ENCODE measurements at regions not wholly inside any gene's neighbourhood (a gene's known extent, or its start where the extent isn't known, plus 50 kb on each side); places are given as distances from the start of the nearest gene placed in this dataset.

DNA sequence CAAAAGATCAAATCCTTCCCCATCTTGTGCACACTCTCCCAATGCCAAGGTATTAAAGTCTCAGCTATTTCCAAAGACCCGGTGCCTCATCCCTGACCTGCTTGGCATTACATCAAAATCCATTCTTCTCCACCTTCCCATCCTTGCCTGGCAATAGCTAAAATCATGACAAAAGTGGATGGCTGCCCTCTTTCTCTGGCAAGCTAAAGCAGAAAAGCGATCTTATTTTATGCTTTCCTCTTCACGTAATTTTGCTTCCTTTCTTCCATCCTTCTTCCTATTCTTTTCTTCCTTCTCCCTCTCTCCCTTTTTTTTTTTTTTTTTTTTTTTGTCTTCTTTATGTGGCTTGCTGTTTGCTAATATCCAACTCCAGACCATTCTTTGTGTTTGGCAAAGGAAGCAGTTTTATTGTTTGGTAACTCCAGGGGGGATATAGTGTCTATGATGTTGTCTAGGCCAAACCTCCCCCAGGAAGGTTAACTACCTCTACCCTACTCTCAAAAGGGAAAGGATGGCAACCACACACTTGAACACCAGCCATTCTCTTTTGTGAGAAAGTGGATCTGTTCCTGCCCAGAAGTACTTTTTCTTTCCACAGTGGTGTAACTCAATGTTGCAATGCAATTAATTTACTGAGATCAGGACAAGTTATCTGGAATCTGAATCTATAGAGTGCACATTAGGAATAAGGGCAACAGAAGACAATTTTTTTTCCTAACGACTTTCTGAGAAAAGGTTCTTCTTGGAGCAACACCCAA, 120.9 kb upstream of the TMEM161B start:
- Histone ChIP-seq H3K9ac (ENCODE audit: low read depth, low read length) (peak overlapping the region; percentile 55), H3K9me3 (ENCODE audit: control insufficient read depth, insufficient read depth, low read length) (no peaks in the 10 kb centered on the region), H3K4me1 (ENCODE audit: control insufficient read depth, insufficient read depth, low read length) (peaks cover 75% of the 10 kb centered on the region), H3K27ac (ENCODE audit: low read depth, low read length) (peak overlapping the region; percentile 76), H3K27me3 (ENCODE audit: control insufficient read depth, insufficient read depth, low read length) (no peaks in the 10 kb centered on the region), H3K36me3 (ENCODE audit: control insufficient read depth, insufficient read depth, low read length) (no peaks in the 10 kb centered on the region), H3K4me3 (ENCODE audit: low read depth, low read length) (no peak overlapping the region)

GRCh38 chr5:88388476-88389337, 120.1 kb upstream of the TMEM161B start:
- H3K9me3 ChIP-seq (ENCODE audit: control insufficient read depth, insufficient read depth, low read length), result no peaks in the 10 kb centered on the region
- peak overlapping the region; percentile 76 for H3K27ac ChIP-seq (ENCODE audit: low read depth, low read length)
- peak overlapping the region; percentile 55 for H3K9ac ChIP-seq (ENCODE audit: low read depth, low read length)
- no peaks in the 10 kb centered on the region for H3K36me3 ChIP-seq (ENCODE audit: control insufficient read depth, insufficient read depth, low read length)
- H3K27me3 ChIP-seq (ENCODE audit: control insufficient read depth, insufficient read depth, low read length), result no peaks in the 10 kb centered on the region
- peak overlapping the region; percentile 18; the same call in 1 of the 2 replicates for H3K4me3 ChIP-seq (ENCODE audit: low read depth, low read length)
- peaks cover 66% of the 10 kb centered on the region for H3K4me1 ChIP-seq (ENCODE audit: control insufficient read depth, insufficient read depth, low read length)

DNA sequence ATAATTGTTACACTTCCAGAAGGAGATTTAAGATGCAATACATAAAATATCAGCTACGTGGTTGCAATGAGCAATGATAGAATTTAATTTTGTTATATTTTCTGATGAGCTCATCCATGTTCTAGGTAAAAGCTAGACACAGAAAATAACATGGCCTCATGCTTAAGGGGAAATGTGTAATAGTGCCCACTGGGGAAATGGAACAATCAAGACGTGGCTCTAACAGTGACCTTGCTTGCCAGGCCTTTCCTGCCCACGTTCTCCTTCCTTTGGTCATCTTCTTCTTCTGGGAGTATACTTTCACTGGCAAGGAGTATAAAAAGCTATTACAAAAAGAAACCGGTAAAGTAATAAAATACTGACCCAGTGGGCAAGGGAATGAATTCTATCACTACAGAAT, 116.2 kb upstream of the TMEM161B start:
- no peaks in the 10 kb centered on the region for H3K27me3 ChIP-seq (ENCODE audit: control insufficient read depth, insufficient read depth, low read length)
- no peak overlapping the region for H3K4me3 ChIP-seq (ENCODE audit: low read depth, low read length)
- no peak overlapping the region for H3K27ac ChIP-seq (ENCODE audit: low read depth, low read length)
- H3K9me3 ChIP-seq (ENCODE audit: control insufficient read depth, insufficient read depth, low read length), result no peaks in the 10 kb centered on the region
- peaks cover 33% of the 10 kb centered on the region for H3K4me1 ChIP-seq (ENCODE audit: control insufficient read depth, insufficient read depth, low read length)
- no peak overlapping the region for H3K9ac ChIP-seq (ENCODE audit: low read depth, low read length)
- no peaks in the 10 kb centered on the region for H3K36me3 ChIP-seq (ENCODE audit: control insufficient read depth, insufficient read depth, low read length)

DNA sequence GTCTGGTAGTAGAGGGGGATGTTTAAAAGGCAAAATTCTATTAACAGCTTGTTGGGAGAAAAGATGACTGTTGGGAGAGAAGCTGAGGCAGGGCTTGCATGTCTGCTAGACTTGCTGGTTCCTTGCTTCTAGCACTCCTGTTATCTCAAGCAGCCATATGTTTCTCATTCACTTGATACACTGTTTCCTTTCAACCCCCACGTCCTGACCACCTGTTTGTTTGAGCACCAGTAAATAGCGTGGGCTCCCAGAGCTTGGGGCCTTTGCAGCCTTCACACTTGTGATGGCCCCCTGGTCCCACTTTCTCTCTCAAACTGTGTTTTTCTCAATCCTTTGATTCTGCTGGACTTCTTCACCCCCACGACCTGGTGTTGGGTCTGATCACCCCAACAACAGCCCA, 111.7 kb upstream of the TMEM161B start:
- H3K27ac ChIP-seq (ENCODE audit: low read depth, low read length), result no peak overlapping the region
- no peaks in the 10 kb centered on the region for H3K9me3 ChIP-seq (ENCODE audit: control insufficient read depth, insufficient read depth, low read length)
- no peaks in the 10 kb centered on the region for H3K27me3 ChIP-seq (ENCODE audit: control insufficient read depth, insufficient read depth, low read length)
- no peak overlapping the region for H3K4me3 ChIP-seq (ENCODE audit: low read depth, low read length)
- H3K9ac ChIP-seq (ENCODE audit: low read depth, low read length), result no peak overlapping the region
- no peaks in the 10 kb centered on the region for H3K36me3 ChIP-seq (ENCODE audit: control insufficient read depth, insufficient read depth, low read length)
- no peaks in the 10 kb centered on the region for H3K4me1 ChIP-seq (ENCODE audit: control insufficient read depth, insufficient read depth, low read length)

DNA sequence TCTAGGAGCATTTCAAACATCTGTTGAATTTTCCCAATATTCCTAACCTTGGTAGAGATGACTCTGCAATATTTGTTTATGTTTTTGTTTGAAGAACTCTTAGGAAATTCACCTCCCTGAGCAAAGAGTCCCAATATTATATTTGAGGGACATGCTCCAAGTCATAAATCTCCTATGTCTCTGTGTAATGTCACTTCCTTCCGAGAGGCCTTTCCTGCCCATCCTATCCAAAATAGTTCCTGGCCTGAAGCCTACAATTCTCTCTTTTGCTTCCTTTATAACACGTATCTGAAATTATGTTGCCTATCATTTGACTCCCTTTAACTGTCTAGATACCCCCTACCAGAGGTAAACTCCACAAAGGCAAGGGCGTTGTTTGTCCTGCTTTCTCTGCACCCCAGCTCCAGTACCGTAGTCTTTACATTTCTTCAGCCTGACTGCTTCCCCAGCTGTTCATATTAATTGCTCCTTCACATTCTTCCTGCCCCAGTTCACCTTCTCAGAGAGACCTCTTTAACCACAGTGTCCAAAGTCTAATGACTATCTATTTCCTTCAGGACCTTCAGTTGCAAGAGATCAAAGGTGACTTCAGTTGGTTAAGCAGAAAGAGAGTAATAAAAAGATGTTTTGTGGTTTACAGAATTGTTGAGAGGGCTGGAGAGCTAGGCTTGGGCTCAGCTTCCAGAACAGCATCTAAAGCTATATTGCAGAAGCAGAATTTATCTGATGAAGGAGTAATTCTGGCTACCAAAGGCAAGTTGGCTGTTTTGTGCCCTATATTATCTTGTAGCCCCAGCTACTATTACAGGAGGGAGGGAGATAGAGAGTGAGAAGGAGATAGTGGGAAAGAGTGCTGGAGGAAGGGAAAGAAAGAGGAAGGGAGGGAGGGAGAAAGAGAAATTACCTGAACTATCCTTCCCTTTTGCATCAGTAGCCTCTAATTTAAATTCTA, 109.3 kb upstream of the TMEM161B start:
- H3K9me3 ChIP-seq (ENCODE audit: control insufficient read depth, insufficient read depth, low read length), result no peaks in the 10 kb centered on the region

GRCh38 chr5:88377240-88377639, 108.6 kb upstream of the TMEM161B start:
- Histone ChIP-seq H3K9me3 (ENCODE audit: control insufficient read depth, insufficient read depth, low read length) (no peaks in the 10 kb centered on the region), H3K4me1 (ENCODE audit: control insufficient read depth, insufficient read depth, low read length) (no peaks in the 10 kb centered on the region), H3K27ac (ENCODE audit: low read depth, low read length) (no peak overlapping the region), H3K4me3 (ENCODE audit: low read depth, low read length) (no peak overlapping the region), H3K36me3 (ENCODE audit: control insufficient read depth, insufficient read depth, low read length) (no peaks in the 10 kb centered on the region), H3K27me3 (ENCODE audit: control insufficient read depth, insufficient read depth, low read length) (no peaks in the 10 kb centered on the region), H3K9ac (ENCODE audit: low read depth, low read length) (no peak overlapping the region)

More for the DNA sequence above, 109.3 kb upstream of the TMEM161B start:
- Histone ChIP-seq H3K36me3 (ENCODE audit: control insufficient read depth, insufficient read depth, low read length) (no peaks in the 10 kb centered on the region), H3K27ac (ENCODE audit: low read depth, low read length) (no peak overlapping the region), H3K4me3 (ENCODE audit: low read depth, low read length) (no peak overlapping the region), H3K27me3 (ENCODE audit: control insufficient read depth, insufficient read depth, low read length) (no peaks in the 10 kb centered on the region), H3K9ac (ENCODE audit: low read depth, low read length) (no peak overlapping the region), H3K4me1 (ENCODE audit: control insufficient read depth, insufficient read depth, low read length) (no peaks in the 10 kb centered on the region)

DNA sequence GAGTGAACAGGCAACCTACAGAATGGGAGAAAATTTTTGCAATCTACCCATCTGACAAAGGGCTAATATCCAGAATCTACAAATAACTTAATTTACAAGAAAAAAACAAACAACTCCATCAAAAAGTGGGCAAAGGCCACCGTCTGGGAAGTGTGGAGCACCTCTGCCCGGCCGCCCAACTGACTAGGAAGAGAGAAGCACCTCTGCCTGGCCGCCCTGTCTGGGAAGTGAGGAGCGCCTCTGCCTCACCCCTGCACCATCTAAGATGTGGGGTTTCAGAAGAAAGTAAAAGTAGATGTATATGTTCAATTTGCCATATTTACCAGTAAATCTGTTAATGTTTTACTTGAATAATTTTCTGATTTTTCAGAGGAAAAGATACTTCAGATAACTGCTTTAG, 108.1 kb upstream of the TMEM161B start:
- Histone ChIP-seq H3K4me3 (ENCODE audit: low read depth, low read length) (no peak overlapping the region), H3K9ac (ENCODE audit: low read depth, low read length) (no peak overlapping the region), H3K36me3 (ENCODE audit: control insufficient read depth, insufficient read depth, low read length) (no peaks in the 10 kb centered on the region), H3K27me3 (ENCODE audit: control insufficient read depth, insufficient read depth, low read length) (no peaks in the 10 kb centered on the region), H3K4me1 (ENCODE audit: control insufficient read depth, insufficient read depth, low read length) (no peaks in the 10 kb centered on the region), H3K9me3 (ENCODE audit: control insufficient read depth, insufficient read depth, low read length) (no peaks in the 10 kb centered on the region), H3K27ac (ENCODE audit: low read depth, low read length) (no peak overlapping the region)

- Histone ChIP-seq H3K27me3 (ENCODE audit: control insufficient read depth, insufficient read depth, low read length) (no peaks in the 10 kb centered on the region), H3K9ac (ENCODE audit: low read depth, low read length) (no peak overlapping the region), H3K9me3 (ENCODE audit: control insufficient read depth, insufficient read depth, low read length) (no peaks in the 10 kb centered on the region), H3K27ac (ENCODE audit: low read depth, low read length) (no peak overlapping the region), H3K4me3 (ENCODE audit: low read depth, low read length) (no peak overlapping the region), H3K36me3 (ENCODE audit: control insufficient read depth, insufficient read depth, low read length) (no peaks in the 10 kb centered on the region), H3K4me1 (ENCODE audit: control insufficient read depth, insufficient read depth, low read length) (no peaks in the 10 kb centered on the region)
Measured at GRCh38 chr5:88374391-88374790, 105.7 kb upstream of the TMEM161B start.

DNA sequence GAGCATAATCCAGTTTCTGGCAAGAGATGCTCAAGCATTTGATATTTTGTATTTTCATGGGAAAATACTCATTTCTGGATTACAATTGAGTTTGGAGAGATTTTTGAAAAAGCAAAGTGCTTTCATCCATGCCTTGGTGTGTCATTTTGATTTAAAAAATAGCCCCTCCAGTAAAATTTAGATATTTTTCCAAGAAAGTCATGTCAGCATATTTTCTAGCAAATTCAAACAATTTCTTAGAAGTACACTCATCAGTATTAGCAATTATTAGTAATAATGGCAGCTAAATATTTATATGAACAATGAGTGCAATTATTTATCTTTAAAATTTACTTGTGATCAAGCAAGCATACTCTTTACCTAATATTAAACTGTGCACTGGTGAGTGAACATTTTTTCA, 102.2 kb upstream of the TMEM161B start:
- Histone ChIP-seq H3K9me3 (ENCODE audit: control insufficient read depth, insufficient read depth, low read length) (no peaks in the 10 kb centered on the region), H3K4me1 (ENCODE audit: control insufficient read depth, insufficient read depth, low read length) (0 out of 2 replicates have a peak, but pooled peaks cover 2% of the 10 kb centered on the region), H3K4me3 (ENCODE audit: low read depth, low read length) (no peak overlapping the region), H3K27ac (ENCODE audit: low read depth, low read length) (no peak overlapping the region), H3K36me3 (ENCODE audit: control insufficient read depth, insufficient read depth, low read length) (no peaks in the 10 kb centered on the region), H3K9ac (ENCODE audit: low read depth, low read length) (no peak overlapping the region), H3K27me3 (ENCODE audit: control insufficient read depth, insufficient read depth, low read length) (no peaks in the 10 kb centered on the region)

GRCh38 chr5:88368201-88368600, 99.6 kb upstream of the TMEM161B start:
- no peaks in the 10 kb centered on the region for H3K9me3 ChIP-seq (ENCODE audit: control insufficient read depth, insufficient read depth, low read length)

More at GRCh38 chr5:88368201-88368600, 99.6 kb upstream of the TMEM161B start:
- H3K27ac ChIP-seq (ENCODE audit: low read depth, low read length), result no peak overlapping the region
- no peaks in the 10 kb centered on the region for H3K36me3 ChIP-seq (ENCODE audit: control insufficient read depth, insufficient read depth, low read length)
- H3K27me3 ChIP-seq (ENCODE audit: control insufficient read depth, insufficient read depth, low read length), result no peaks in the 10 kb centered on the region
- H3K9ac ChIP-seq (ENCODE audit: low read depth, low read length), result no peak overlapping the region
- H3K4me3 ChIP-seq (ENCODE audit: low read depth, low read length), result no peak overlapping the region
- peaks cover 15% of the 10 kb centered on the region for H3K4me1 ChIP-seq (ENCODE audit: control insufficient read depth, insufficient read depth, low read length)

Measured in HUES48 (cell line).